Upper lobe of left lung (tissue), 4 donors: ENCODE measurements at regions not wholly inside any gene's neighbourhood (a gene's known extent, or its start where the extent isn't known, plus 50 kb on each side); places are given as distances from the start of the nearest gene placed in this dataset.

Source experiments
- EP300 ChIP-seq, 4 donors: sonication (generic); formaldehyde crosslinking; IDR thresholded peaks; one replicate each; pipeline ENCODE4 v1.5.1; 2017; ENCODE audit warnings: antibody characterized with exemption in 4 of 4, control low read depth in 2 of 4
- POLR2A ChIP-seq, 4 donors: fragments of 450-650 bp; IDR thresholded peaks; one replicate each; pipeline ENCODE4 v1.5.1; 2016 to 2017; ENCODE audit warnings: antibody characterized with exemption in 4 of 4, mild to moderate bottlenecking in 2 of 4
- POLR2AphosphoS5 ChIP-seq, 2 donors: sonication (generic); formaldehyde crosslinking; IDR thresholded peaks; one replicate each; pipeline ENCODE4 v1.5.1; 2017; ENCODE audit warnings: antibody characterized with exemption in 2 of 2
- TF ChIP-seq, protein P1 (sequence below), 6 experiments: fragments of 450-650 bp in 4 of 6; fragments of 200-600 bp in 2 of 6; sonication (generic) in 2 of 6; IDR thresholded peaks; one replicate each; pipeline ENCODE4 v1.5.1; 2016 to 2019; ENCODE audit warnings: antibody characterized with exemption in 6 of 6

DNA sequence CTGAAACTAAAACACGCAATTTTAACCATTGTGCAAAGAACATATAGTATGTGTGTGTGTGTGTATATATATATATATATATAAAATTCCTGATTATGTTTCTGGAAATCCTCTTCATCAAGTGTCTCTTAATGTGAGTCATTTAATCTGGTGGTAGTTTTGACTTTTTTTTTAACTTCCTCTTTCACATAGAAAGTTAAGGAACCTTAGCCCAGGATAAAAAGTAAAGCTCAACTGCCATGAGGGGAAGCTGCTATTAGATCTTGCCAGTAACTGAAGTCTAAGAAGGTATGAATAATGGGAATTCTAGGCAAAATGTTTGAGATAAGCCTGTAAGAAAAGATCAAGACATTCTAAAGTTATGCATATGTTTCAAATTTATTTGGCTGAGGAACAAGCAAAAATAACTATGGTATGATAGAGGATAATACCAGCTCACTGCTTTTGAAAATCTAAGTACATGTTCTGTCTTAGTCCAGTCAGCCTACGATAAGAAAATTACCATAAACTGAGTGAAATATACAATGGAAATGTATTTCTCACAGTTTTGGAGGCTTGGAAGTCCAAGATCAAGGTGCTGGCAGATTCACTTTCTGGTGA lies 757.0 kb downstream of the TRAM1L1 start:
- TF ChIP-seq, protein P1, sequence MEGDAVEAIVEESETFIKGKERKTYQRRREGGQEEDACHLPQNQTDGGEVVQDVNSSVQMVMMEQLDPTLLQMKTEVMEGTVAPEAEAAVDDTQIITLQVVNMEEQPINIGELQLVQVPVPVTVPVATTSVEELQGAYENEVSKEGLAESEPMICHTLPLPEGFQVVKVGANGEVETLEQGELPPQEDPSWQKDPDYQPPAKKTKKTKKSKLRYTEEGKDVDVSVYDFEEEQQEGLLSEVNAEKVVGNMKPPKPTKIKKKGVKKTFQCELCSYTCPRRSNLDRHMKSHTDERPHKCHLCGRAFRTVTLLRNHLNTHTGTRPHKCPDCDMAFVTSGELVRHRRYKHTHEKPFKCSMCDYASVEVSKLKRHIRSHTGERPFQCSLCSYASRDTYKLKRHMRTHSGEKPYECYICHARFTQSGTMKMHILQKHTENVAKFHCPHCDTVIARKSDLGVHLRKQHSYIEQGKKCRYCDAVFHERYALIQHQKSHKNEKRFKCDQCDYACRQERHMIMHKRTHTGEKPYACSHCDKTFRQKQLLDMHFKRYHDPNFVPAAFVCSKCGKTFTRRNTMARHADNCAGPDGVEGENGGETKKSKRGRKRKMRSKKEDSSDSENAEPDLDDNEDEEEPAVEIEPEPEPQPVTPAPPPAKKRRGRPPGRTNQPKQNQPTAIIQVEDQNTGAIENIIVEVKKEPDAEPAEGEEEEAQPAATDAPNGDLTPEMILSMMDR (IDR thresholded peaks at IDR 0.05) = no peak
- TF ChIP-seq POLR2A (IDR thresholded peaks at IDR 0.05) (no peak), POLR2AphosphoS5 (IDR thresholded peaks at IDR 0.05) (no peak), EP300 (IDR thresholded peaks at IDR 0.05) (no peak)
